Sigmoid colon (tissue), 4 donors: ENCODE measurements at regions not wholly inside any gene's neighbourhood (a gene's known extent, or its start where the extent isn't known, plus 50 kb on each side); places are given as distances from the start of the nearest gene placed in this dataset.

ENCODE experiments used
- CTCF ChIP-seq, 4 experiments: fragments of 450-650 bp in 3 of 4; fragments of 200-600 bp in 1 of 4; IDR thresholded peaks; one replicate each; pipeline ENCODE4 v1.5.1; 2016 to 2019; ENCODE audit warnings: antibody characterized with exemption in 4 of 4, mild to moderate bottlenecking in 3 of 4, moderate library complexity in 2 of 4
- POLR2A ChIP-seq, 2 donors: fragments of 450-650 bp; IDR thresholded peaks; one replicate each; pipeline ENCODE4 v1.6.1; 2016; ENCODE audit warnings: antibody characterized with exemption in 2 of 2, mild to moderate bottlenecking in 2 of 2, moderate library complexity in 2 of 2
- POLR2AphosphoS5 ChIP-seq, 4 donors: sonication (generic); formaldehyde crosslinking; IDR thresholded peaks; one replicate each; pipeline ENCODE4 v1.6.1; 2017; ENCODE audit warnings: antibody characterized with exemption in 4 of 4

GRCh38 chr16:81172769-81173658 is 65.5 kb upstream of the BCO1 start:
- TF ChIP-seq CTCF (IDR thresholded peaks at IDR 0.05) (no peak), POLR2A (IDR thresholded peaks at IDR 0.05) (no peak), POLR2AphosphoS5 (IDR thresholded peaks at IDR 0.05) (no peak)
